ENCODE measurements at regions not wholly inside any gene's neighbourhood (a gene's known extent, or its start where the extent isn't known, plus 50 kb on each side); places are given as distances from the start of the nearest gene placed in this dataset.

DNA sequence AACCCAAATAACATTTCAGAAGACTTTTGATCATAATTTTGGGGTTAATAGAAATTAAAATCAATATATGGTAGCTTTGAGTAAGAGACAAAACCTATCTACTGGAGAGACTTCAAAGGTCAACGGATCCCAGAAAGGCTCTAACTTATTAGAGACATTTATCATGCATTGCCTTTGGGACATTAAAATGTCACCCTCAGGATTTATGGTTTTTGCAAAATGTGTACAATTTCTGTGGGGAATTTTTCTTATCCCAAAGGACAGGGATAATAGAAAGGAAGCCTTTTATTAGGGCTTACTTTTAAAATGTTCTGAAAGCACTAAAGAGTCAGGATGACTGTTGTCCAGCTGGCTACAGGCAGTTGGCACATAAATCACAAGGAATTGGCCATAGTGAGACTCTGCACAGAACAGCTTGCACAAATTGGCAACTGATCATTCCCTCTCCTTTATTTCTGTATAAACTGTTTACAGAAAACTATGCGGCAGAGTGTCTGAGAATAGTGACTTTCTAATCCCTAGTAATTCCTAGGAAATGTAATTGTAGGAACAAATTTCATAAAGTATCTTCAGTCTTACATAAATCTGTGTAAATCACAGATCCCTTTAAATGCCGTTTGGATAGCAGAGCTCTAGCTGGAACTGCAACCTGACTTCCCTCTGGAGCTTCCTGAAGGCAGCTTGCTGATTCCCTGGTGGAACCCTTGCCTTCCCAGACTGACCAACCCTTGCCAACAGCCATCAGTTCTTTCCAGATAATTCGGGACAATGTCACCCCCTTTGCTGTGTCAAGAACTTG lies 201.1 kb upstream of the PREP start:
- Histone ChIP-seq H3F3A (replicated peaks; ENCODE audit: low read depth) (no peaks in the 10 kb centered on the region), H3K79me2 (replicated peaks; ENCODE audit: insufficient read depth) (no peaks in the 10 kb centered on the region), H3K27ac (ENCODE audit: low read depth) (no peak overlapping the region), H3K4me2 (no peak overlapping the region), H3K36me3 (ENCODE audit: insufficient read depth) (no peaks in the 10 kb centered on the region), H4K20me1 (replicated peaks; ENCODE audit: insufficient read depth) (no peaks in the 10 kb centered on the region), H2AFZ (no peak overlapping the region), H3K27me3 (ENCODE audit: insufficient read depth) (no peaks in the 10 kb centered on the region), H3K4me3 (no peak overlapping the region), H3K9me2 (ENCODE audit: insufficient read depth) (peaks cover 4% of the 10 kb centered on the region; the same call in 1 of the 2 replicates), H3K4me1 (ENCODE audit: insufficient read depth) (peaks cover 8% of the 10 kb centered on the region; the same call in 1 of the 2 replicates)
- Mint-ChIP-seq H3K4me3 (no peak overlapping the region), H3K36me3 (ENCODE audit: low read depth) (no peaks in the 10 kb centered on the region), H3K27ac (no peak overlapping the region), H3K9me3 (no peaks in the 10 kb centered on the region), H3K27me3 (ENCODE audit: insufficient read depth, low read depth, poor library complexity) (peaks cover 2% of the 10 kb centered on the region), H3K4me1 (peaks cover 15% of the 10 kb centered on the region)
- DNase-seq (ENCODE audit: low spot score) (no peak), ATAC-seq (no peak)
- TF ChIP-seq JUNB (IDR thresholded peaks at IDR 0.05; ENCODE audit: unreplicated experiment) (no peak), EZH2 (IDR thresholded peaks at IDR 0.05; ENCODE audit: low read depth, unreplicated experiment) (no peak), NANOG (IDR thresholded peaks at IDR 0.05; ENCODE audit: borderline replicate concordance) (no peak), STAT1 (IDR thresholded peaks at IDR 0.05; ENCODE audit: unreplicated experiment) (no peak), CREB1 (CRISPR knock-in tag; IDR thresholded peaks at IDR 0.05; ENCODE audit: low read depth) (no peak), POLR2AphosphoS5 (IDR thresholded peaks at IDR 0.05; ENCODE audit: low read depth) (no peak), EZH2phosphoT487 (IDR thresholded peaks at IDR 0.05; ENCODE audit: unreplicated experiment) (no peak), ZNF331 (CRISPR knock-in tag; IDR thresholded peaks at IDR 0.05; ENCODE audit: low read depth) (no peak), ZNF114 (CRISPR knock-in tag; IDR thresholded peaks at IDR 0.05) (no peak)
- TF ChIP-seq, protein P1, sequence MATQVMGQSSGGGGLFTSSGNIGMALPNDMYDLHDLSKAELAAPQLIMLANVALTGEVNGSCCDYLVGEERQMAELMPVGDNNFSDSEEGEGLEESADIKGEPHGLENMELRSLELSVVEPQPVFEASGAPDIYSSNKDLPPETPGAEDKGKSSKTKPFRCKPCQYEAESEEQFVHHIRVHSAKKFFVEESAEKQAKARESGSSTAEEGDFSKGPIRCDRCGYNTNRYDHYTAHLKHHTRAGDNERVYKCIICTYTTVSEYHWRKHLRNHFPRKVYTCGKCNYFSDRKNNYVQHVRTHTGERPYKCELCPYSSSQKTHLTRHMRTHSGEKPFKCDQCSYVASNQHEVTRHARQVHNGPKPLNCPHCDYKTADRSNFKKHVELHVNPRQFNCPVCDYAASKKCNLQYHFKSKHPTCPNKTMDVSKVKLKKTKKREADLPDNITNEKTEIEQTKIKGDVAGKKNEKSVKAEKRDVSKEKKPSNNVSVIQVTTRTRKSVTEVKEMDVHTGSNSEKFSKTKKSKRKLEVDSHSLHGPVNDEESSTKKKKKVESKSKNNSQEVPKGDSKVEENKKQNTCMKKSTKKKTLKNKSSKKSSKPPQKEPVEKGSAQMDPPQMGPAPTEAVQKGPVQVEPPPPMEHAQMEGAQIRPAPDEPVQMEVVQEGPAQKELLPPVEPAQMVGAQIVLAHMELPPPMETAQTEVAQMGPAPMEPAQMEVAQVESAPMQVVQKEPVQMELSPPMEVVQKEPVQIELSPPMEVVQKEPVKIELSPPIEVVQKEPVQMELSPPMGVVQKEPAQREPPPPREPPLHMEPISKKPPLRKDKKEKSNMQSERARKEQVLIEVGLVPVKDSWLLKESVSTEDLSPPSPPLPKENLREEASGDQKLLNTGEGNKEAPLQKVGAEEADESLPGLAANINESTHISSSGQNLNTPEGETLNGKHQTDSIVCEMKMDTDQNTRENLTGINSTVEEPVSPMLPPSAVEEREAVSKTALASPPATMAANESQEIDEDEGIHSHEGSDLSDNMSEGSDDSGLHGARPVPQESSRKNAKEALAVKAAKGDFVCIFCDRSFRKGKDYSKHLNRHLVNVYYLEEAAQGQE (IDR thresholded peaks at IDR 0.05; ENCODE audit: unreplicated experiment), result no peak
- TF ChIP-seq, protein P2, sequence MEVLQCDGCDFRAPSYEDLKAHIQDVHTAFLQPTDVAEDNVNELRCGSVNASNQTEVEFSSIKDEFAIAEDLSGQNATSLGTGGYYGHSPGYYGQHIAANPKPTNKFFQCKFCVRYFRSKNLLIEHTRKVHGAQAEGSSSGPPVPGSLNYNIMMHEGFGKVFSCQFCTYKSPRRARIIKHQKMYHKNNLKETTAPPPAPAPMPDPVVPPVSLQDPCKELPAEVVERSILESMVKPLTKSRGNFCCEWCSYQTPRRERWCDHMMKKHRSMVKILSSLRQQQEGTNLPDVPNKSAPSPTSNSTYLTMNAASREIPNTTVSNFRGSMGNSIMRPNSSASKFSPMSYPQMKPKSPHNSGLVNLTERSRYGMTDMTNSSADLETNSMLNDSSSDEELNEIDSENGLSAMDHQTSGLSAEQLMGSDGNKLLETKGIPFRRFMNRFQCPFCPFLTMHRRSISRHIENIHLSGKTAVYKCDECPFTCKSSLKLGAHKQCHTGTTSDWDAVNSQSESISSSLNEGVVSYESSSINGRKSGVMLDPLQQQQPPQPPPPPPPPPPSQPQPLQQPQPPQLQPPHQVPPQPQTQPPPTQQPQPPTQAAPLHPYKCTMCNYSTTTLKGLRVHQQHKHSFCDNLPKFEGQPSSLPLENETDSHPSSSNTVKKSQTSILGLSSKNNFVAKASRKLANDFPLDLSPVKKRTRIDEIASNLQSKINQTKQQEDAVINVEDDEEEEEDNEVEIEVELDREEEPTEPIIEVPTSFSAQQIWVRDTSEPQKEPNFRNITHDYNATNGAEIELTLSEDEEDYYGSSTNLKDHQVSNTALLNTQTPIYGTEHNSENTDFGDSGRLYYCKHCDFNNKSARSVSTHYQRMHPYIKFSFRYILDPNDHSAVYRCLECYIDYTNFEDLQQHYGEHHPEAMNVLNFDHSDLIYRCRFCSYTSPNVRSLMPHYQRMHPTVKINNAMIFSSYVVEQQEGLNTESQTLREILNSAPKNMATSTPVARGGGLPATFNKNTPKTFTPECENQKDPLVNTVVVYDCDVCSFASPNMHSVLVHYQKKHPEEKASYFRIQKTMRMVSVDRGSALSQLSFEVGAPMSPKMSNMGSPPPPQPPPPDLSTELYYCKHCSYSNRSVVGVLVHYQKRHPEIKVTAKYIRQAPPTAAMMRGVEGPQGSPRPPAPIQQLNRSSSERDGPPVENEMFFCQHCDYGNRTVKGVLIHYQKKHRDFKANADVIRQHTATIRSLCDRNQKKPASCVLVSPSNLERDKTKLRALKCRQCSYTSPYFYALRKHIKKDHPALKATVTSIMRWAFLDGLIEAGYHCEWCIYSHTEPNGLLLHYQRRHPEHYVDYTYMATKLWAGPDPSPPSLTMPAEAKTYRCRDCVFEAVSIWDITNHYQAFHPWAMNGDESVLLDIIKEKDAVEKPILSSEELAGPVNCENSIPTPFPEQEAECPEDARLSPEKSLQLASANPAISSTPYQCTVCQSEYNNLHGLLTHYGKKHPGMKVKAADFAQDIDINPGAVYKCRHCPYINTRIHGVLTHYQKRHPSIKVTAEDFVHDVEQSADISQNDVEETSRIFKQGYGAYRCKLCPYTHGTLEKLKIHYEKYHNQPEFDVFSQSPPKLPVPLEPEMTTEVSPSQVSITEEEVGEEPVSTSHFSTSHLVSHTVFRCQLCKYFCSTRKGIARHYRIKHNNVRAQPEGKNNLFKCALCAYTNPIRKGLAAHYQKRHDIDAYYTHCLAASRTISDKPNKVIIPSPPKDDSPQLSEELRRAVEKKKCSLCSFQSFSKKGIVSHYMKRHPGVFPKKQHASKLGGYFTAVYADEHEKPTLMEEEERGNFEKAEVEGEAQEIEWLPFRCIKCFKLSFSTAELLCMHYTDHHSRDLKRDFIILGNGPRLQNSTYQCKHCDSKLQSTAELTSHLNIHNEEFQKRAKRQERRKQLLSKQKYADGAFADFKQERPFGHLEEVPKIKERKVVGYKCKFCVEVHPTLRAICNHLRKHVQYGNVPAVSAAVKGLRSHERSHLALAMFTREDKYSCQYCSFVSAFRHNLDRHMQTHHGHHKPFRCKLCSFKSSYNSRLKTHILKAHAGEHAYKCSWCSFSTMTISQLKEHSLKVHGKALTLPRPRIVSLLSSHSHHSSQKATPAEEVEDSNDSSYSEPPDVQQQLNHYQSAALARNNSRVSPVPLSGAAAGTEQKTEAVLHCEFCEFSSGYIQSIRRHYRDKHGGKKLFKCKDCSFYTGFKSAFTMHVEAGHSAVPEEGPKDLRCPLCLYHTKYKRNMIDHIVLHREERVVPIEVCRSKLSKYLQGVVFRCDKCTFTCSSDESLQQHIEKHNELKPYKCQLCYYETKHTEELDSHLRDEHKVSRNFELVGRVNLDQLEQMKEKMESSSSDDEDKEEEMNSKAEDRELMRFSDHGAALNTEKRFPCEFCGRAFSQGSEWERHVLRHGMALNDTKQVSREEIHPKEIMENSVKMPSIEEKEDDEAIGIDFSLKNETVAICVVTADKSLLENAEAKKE (CRISPR knock-in tag; IDR thresholded peaks at IDR 0.05), result no peak
- TF ChIP-seq, protein P3, sequence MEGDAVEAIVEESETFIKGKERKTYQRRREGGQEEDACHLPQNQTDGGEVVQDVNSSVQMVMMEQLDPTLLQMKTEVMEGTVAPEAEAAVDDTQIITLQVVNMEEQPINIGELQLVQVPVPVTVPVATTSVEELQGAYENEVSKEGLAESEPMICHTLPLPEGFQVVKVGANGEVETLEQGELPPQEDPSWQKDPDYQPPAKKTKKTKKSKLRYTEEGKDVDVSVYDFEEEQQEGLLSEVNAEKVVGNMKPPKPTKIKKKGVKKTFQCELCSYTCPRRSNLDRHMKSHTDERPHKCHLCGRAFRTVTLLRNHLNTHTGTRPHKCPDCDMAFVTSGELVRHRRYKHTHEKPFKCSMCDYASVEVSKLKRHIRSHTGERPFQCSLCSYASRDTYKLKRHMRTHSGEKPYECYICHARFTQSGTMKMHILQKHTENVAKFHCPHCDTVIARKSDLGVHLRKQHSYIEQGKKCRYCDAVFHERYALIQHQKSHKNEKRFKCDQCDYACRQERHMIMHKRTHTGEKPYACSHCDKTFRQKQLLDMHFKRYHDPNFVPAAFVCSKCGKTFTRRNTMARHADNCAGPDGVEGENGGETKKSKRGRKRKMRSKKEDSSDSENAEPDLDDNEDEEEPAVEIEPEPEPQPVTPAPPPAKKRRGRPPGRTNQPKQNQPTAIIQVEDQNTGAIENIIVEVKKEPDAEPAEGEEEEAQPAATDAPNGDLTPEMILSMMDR (conservative IDR thresholded peaks at IDR 0.05; ENCODE audit: low read depth in 2 of 2), result no peak
- TF ChIP-seq, protein P4, sequence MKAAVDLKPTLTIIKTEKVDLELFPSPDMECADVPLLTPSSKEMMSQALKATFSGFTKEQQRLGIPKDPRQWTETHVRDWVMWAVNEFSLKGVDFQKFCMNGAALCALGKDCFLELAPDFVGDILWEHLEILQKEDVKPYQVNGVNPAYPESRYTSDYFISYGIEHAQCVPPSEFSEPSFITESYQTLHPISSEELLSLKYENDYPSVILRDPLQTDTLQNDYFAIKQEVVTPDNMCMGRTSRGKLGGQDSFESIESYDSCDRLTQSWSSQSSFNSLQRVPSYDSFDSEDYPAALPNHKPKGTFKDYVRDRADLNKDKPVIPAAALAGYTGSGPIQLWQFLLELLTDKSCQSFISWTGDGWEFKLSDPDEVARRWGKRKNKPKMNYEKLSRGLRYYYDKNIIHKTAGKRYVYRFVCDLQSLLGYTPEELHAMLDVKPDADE (IDR thresholded peaks at IDR 0.05), result no peak
